ENCODE measurements at regions not wholly inside any gene's neighbourhood (a gene's known extent, or its start where the extent isn't known, plus 50 kb on each side); places are given as distances from the start of the nearest gene placed in this dataset.
A peak's percentile ranks its signal among the peaks of the same experiment; 100 is the strongest.
"Not testable (repeated sequence)": the region's sequence is repeated elsewhere in the genome, so short reads cannot be mapped to it uniquely, and the experiment has no call there.

DNA sequence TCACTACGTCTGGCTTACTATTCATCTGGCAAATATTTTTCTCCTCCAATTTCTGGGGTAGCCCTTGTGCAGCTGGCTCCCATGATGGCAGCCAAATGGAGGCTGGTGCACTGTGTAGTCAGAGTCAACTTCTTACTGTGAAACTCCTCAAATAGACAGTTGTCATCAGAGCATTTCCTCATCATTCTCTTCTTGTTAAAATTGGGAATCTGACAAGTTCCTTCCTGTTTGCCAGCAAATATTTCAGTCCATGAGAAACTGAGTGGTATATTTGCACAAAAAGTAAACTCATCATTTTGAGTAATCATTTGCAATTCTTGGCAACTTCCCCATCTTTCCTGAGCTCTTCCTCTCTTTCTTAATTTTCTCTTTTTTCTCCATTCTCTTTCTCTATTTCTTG is 394.9 kb upstream of the RGS17 start:
- no peak for DNase-seq

DNA sequence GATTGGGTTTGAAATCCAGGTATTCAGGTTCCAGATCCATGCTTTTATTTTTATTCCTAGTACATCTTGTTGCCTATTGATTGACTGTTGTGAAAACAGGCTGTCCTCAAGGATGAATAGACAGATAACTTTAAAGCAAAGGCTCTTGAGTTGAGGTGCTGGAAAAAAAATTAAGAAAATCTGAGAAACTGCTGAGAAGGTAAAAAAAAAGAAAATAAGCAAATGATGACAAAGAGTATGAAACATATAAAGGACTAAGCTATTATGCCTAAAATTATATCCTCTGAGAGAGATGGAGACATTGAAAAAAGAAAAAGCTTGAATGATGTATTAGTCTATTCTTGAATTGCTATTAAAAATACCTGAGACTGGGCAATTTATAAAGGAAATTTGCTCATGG is 392.3 kb upstream of the RGS17 start:
- no peak for DNase-seq

DNA sequence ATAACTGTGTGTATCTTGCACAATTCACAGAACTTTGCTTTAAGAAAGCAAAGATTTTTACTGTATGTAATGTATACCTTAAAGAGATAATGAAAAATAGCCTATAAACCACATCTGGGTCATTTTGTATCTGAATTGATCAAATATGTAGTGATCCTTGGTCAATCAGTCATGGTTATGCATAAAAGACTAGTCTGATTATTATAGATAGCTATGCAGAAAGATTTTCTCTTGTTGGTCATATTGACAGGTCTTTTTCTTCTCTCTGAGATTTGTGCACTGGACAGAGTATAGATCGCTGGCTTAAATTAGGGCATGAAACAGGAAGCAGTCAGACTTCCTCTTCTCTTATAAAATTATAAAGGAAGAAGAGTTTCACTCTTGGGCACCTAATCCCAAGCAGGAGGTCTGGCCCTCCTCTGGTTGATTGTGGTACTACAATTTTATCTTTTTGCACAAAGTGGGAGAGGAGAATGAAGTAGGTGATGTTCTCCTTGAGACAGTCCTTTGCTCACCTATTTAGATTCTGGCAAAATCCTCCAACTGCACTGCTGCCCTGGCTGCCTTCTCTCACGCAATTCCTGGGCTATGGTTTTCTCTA is 380.9 kb upstream of the RGS17 start:
- DNase-seq: peak; percentile 32

DNA sequence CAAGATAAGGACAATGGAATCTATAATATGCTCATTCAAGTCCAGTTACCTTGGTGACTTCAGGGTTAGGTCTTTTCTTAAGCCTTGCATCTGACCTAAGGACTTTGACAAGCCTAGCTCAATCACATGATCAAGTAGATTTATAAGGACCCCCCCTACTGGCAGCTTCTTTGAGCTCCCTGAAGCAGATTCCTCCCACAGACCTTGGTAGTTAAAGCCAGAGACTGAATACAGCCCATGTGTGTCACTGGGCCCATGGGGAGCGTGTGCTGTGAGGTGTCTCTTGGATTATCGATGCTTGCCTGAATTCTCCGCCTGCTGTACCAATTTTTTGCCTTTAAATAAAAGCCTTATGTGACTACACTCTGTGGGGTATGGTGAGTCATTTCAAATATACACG is 372.7 kb upstream of the RGS17 start:
- DNase-seq: no peak

DNA sequence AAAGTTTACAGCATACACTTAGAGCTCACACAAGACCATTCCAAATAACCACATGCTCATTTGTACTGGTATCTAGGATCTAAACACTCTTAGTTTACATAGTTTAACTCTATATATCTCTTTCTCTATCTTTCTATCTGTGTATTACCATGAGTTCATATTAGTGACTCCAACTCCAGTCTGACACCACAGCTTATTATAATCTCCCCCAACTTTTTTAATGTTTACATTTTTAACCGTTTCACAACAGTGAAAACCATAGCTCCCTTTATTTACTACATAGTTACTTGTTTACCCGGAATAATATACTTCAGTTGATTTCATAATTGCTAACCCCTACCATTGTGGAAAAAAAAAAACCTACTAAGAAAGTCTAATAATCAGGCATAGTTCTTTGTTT is 362.4 kb upstream of the RGS17 start:
- no peak for DNase-seq

DNA sequence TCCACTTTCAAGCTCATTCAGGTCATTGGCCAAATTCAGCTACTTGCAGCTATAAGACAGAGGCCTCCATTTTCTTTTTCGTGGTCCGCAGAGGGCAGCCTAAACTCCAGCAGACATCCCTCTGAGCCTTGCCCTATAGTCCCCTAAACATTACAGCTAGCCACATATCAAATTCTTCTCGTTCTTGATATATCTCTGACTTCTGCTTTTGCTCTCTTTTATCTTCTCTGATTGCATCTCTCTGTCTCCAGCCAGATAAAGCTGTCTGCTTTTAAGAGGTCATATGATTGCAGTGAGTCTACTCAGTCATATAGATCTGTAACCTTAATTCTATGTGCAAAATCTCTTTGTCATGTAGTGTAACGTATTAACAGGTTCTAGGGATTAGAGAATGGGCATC is 358.4 kb upstream of the RGS17 start:
- DNase-seq: no peak

DNA sequence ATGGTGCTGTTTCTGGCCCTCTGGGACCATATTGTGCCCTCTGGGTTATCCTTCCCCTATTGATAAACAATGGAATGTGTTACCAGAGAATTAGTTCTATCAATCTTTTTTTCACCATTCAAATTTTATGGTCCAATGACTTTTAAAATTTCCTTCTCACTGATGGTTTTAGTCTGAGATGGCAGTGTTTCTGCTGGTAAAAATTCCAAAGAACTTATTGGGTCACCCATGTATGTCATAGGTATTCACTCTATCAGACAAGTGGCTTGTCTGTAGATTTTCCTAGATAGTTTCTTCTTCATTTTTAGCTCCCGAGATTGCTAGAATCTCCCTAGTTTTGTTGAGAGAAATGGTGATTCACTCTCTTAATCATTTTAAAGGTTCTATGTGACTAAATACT is 357.2 kb upstream of the RGS17 start:
- no peak for DNase-seq

DNA sequence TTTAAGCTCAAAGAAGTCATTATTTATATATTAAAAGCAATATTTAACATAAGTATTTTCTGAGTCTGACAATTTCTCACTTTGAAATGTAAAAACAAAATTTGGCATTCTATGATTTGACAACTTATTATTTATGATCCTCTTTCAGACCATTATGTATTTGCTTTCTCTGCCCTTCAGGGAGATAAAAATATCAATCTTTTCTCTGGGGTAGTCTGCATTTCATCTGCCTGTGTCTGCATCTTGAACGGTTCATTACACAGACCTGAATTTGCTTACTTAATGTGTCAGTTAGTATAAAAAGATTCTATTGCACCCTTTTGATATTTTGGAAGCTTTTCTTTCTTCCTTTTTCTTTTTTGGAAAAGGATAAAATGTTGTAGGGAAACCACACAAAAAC is 354.0 kb upstream of the RGS17 start:
- DNase-seq: no peak

DNA sequence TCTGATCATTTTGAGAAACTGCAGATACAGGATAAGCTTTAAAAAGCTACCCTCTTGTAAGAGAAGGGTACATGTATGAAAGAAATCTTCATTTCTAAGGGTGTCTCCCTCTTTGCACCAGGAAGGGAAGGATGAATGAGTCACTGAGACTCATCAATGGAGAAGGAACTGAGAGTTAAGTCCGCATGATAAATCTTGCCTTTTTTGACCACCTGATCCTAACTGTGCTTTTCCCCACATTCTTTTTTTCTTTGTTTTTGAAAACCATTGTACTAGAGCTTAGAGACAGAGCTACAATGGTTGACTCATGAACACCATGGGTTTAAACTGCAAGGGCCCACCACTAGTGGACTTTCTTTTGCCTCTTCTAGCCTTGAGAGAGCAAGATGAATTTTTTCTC is 353.0 kb upstream of the RGS17 start:
- no peak for DNase-seq

DNA sequence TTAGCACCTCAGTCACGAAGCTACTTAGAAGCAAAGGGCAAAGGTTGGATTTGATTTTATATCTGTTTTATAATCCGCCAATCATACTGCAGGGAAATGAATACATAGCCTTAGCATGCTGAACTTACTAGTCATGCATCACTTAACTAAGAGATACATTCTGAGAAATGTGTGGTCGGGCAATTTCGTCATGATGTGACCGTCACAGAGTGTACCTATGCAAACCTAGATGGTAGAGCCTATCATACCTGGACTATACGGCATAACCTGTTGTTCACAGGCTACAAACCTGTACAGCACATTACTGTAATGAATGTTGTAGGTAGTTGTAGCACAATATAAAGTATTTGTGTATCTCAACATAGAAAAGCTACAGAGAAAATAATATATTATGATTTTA is 345.2 kb upstream of the RGS17 start:
- no peak for DNase-seq

DNA sequence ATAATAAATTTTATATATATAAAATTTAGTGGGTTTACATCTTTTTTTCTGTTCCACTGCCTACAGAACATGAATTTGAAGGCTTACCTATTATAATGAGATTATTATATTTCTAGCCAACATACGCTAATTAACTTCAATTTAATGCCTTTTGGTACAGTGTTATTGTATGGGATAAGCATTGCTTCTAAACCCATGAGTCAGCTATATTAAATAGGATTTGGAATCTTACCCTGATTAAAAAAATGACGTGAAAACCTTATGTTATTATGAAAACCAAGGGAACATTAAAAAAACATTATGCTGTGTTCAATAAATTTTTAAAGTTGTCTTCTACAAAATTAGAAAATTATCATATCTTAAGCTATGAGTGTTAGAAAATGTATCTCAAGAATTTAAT is 334.0 kb upstream of the RGS17 start:
- no peak for DNase-seq

DNA sequence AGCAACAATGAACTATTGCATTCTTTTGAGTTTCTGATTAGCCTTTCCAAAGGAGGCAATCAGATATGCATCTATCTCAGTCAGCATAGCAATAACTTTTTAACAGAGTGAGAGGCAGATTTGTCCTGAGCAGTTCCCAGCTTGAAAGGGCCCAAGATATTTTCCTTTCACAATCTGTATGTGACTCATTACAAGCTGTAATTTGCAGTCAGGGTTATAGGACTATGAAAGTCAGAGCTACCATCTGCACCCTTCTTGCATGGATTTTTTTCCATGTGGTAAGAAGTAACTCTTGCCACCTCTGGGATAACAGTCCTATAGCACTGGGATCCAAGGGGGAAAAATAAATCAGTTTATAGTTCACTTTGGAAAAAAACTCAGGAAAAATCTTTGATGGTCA is 318.2 kb upstream of the RGS17 start:
- DNase-seq: no peak

DNA sequence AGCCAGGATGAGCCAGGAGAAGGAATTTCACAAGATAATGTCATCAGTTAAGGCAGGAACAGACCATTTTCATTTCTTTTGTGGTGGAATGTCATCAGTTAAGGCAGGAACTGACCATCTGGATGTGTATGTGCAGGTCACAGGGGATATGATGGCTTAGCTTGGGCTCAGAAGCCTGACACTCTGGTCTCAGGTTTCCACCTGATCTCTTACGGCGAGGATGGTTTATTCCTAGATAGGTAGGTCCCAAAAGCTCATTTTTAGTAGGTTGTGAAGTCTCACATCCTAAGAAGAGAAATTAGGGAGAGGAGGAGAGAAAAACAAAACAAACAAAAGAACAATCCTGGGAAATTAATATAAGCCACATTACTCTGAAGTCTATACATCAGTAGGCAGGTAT is 311.7 kb upstream of the RGS17 start:
- not testable (repeated sequence) for DNase-seq

DNA sequence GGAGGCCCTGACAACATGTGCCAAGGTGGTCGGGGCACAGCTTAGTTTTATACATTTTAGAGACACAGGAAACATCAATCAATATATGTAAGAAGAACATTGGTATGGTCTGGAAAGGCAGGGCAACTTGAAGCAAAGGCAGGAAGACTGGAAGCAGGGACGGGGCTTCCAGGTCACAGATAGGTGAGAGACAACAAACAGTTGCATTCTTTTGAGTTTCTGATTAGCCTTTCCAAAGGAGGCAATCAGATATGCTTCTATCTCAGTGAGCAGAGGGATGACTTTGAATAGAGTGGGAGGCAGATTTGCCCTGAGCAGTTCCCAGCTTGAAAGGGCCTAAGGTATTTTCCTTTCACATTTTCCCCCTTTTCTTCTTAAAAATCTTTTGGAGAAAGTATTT is 311.0 kb upstream of the RGS17 start:
- DNase-seq: no peak

DNA sequence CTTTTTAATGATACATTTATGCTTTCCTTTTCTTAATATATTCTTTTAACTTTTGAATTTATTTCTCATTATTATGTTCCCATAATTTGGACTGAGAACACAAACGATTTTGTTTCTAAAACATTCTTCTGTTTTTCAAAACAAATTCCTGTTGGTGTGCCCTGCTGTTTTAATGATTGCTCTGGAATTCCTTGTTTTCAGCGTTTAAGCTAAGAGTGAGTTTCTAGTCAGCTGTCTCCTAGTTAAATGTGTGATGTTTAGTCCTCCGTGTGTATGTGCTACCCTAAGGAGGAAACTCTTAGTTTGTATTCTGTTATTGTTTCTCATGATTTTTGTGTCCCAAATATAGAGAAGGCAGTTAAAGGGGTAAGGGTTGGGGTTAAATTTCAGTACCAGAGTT is 306.1 kb upstream of the RGS17 start:
- DNase-seq: no peak

DNA sequence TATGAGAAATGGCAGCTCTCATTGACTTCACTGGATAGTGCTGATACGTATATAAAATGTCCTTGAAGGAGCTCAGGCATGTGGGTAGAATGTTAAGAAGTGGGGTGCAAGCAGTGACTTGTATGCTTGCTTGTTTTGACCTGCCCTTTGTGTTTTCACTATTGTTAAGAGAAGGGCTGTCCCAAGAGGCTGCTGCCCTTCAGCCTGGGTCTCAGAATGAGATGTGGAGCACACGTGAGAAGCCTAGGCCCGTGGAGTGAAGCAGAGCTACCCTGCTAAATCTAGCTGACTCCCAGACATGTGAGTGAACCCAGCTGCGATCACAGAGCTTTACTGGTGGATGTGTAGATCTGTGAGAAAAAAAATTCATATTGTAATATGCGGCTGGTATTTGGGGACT is 305.3 kb upstream of the RGS17 start:
- no peak for DNase-seq

DNA sequence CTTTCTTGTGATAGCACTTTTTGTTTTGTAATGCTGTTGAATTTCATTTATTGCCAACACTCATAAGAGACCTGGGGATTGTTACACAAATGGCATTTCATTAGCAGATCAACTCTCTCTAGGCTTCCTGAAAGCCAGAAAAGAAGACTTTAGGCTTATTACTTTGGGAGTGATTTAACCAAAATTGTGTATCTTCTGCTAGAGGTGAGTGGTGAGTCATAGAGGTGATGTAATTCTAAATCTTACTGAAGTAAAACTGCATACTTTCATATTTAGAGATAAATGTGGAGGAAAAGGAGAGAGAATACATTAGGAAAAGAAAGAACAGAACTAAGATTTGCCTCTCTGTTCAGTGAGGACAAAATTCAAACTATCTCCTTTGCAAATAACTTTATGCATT is 304.7 kb upstream of the RGS17 start:
- DNase-seq: no peak

DNA sequence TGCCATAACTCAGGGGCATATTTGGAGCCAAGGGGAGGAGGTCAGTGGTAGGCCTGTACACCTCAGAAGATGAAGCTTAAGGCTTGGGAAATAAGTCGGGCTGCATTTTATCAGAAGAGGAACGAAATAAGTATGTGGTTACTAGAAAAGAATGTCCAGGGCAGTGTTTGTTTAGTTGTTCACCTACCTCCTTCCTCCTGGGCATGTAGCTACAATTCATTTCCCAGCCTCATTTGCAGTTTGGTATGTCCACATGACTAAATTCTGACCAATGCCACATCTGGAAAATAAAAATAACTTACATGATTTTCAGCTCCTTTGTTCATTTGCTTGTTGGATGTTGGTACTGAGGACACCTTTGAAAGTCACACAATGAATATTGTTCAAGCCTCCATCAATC is 294.5 kb upstream of the RGS17 start:
- no peak for DNase-seq

DNA sequence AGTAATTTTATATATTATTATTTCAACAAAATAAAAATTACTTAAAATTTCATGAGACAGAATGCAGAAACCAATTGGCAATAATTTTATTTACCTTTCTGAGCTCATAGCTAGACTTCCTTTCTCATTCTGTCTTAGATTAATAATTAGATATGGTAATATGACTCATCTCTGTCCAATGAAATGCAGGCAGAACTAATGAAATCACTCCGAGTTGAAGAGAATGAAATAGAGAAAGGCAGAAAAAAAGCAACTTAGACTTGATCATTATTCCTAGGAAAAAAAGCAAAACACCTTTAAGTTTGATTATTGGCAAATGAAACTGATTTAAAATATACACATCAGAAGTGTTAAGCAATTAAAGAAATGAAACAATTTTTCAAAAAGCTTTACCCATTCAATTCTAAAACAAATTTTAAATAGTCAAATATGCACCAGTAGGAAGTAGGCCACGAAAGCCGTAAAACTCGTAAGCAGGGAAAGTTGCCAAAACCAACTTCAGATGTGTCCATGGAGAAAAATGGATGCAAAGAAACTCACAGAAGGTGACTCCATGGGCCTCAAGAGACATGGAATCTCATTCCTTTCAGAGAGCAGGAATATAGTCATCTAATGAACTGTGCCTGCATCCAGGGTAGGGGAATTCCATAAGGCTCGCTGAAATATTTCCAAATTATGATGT is 293.8 kb upstream of the RGS17 start:
- no peak for DNase-seq

DNA sequence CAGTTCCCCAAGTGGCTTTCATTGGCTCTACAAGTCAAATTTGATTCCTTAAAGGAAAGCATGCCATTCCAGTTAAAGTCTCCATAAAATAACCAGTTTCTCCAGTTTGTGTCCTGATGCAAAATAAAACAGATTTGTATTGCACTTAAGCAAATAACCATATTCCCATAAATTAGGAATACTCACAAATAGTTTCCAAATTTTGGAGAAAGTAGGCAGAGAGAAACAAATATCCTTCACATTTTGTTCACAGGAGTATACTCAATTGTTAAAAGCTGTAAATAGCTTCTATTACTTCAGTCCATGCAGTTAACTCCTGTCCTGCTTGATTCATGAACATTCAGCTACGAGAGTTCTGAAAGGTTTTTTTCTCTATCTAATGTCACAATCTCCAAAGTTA is 281.4 kb upstream of the RGS17 start:
- no peak for DNase-seq

DNA sequence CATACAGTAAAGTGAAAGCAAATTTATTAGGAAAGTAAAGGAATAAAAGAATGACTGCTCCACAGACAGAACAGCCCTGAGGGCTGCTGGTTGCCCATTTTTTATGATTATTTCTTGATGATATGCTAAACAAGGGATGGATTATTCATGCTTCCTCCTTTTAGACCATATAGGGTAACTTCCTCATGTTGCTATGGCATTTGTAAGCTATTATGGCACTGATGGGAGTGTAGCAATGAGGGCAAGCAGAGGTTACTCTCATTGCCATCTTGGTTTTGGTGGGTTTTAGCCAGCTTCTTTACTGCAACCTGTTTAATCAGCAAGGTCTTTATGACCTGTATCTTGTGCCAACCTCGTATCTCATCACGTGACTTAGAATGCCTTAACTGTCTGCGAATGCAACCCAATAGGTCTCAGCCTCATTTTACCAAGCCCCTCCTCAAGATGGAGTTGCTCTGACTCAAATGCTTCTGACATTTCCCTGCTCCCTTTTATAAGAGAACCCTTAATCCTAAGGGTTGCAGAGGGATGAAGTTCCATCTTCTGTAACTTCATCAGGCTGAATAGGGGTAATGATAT is 280.1 kb upstream of the RGS17 start:
- DNase-seq: no peak

DNA sequence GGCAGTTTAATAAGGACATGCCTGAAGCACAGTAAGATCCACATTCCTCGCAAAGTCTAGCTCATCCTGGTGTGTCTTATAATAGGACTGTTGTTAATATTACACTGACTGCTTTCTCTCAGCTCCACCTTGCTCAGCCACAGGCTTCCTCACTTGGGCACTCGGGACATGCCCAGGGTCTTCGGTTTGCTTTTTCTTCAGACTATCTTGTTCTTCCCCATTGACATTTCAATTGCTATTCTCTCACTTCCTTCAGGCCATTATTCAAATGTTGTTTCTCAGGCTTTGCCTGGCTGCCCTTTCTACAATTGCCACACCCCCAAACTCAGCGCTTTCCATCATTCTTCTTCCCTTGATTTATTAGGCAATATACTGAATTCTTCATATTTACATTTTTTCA is 274.8 kb upstream of the RGS17 start:
- no peak for DNase-seq

DNA sequence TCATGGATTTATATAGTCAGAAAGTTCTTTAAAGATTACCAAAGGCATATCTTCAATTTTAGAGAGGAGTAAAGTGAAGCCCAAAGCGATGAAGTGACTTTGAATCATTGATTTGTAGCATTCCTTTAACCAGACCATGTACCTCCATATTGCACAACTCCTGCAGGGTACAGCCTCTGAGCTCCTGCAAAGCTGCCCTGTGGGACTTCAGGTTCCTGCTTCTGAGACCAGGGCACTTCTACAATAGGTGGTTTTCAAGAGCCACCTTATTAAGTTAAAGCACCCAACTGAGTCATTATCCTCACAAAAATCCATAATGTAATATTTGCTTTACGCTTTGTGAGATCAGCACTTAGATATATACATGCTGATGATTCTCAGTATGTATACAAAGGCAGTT is 270.7 kb upstream of the RGS17 start:
- DNase-seq: no peak

DNA sequence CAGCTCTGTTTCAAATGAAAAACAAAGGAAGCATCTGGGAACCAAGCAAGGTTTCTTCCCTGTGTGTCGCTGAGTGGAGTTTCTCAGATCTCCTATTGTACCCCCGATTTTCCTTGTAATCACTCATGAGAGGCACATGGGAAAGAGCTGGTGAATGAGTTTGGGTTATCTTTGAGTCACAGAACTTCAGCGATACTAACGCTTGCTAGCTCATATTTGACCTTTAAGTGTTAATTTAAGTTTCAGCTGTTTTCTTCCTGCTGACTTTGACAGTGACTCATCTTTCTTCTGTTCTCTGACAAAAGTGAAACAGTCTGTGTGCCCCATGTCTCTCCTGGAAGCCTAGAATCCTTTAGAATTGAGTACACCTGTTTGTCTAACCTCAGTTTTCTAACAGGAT is 261.1 kb upstream of the RGS17 start:
- no peak for DNase-seq

DNA sequence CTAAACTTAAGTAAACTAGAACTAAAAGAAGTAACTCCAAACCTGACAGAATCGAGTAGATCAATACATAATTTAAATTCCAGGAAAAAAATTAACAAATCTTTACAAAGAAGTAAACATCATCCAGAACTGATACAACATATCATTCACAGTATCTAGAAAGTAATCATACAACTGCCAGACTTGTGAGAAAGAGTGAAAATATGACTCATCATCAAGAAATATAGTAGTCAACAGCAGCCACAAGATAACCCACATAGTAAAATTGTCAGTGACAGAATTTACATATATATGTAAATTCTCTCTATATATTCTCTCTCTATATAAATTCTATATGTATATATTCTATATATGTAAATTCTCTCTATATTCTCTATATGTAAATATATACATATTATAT is 242.8 kb upstream of the RGS17 start:
- DNase-seq: no peak

All from NCI-H2029 treated with DMSO at 0.1 percent for 48 hours (cell line).